Left cardiac atrium (tissue), 4 donors: ENCODE measurements at regions not wholly inside any gene's neighbourhood (a gene's known extent, or its start where the extent isn't known, plus 50 kb on each side); places are given as distances from the start of the nearest gene placed in this dataset.
"Not testable (repeated sequence)": the region's sequence is repeated elsewhere in the genome, so short reads cannot be mapped to it uniquely, and the experiment has no call there.

Source experiments
- ATAC-seq, 2 donors: fragments of 200-7000 bp; cut with Tn5 transposase; one replicate each; pipeline ENCODE4 v1.9.1; 2020; ENCODE audit warnings: mild to moderate bottlenecking in 2 of 2, moderate library complexity in 2 of 2
- DNase-seq: peaks from one replicate; pipeline ENCODE4 v3.0.0-alpha.2; 2020
- intact Hi-C, 2 donors: fragments of 100-400 bp; cut with DNase I; formaldehyde crosslinking; loops; one replicate each; pipeline versions ENCODE4 v1.14.1 to v1.15.1; 2022 to 2023
- donor health status: DM: no; HTN: yes; CAD: no.
- donor health status: DM: no; HTN: yes; CAD: no; lungs with severe emphysema.
- donor health status: DM: yes; HTN: yes; CAD: no.
- donor health status: Dilated cardiomyopathy.

GRCh38 chr5:112036206-112036605, 279.2 kb upstream of the NREP start:
- no peak for DNase-seq
- intact Hi-C loops = no loop called here
- no peak for ATAC-seq

GRCh38 chr5:112034421-112034979, 277.5 kb upstream of the NREP start:
- no peak for ATAC-seq
- intact Hi-C loops = no loop called here
- DNase-seq = no peak

GRCh38 chr5:112026879-112027278, 269.9 kb upstream of the NREP start:
- DNase-seq, intact Hi-C loops, ATAC-seq: not testable (repeated sequence)

GRCh38 chr5:112025757-112026156, 268.8 kb upstream of the NREP start:
- DNase-seq = no peak
- intact Hi-C loops = no loop called here
- no peak for ATAC-seq

- DNase-seq (no peak), ATAC-seq (no peak)
- intact Hi-C loops = no loop called here
Observed at GRCh38 chr5:112024769-112025168, 267.8 kb upstream of the NREP start.

GRCh38 chr5:112024221-112024620, 267.2 kb upstream of the NREP start:
- intact Hi-C loops = no loop called here
- ATAC-seq (no peak), DNase-seq (no peak)

GRCh38 chr5:112023766-112024165, 266.8 kb upstream of the NREP start:
- intact Hi-C loops = no loop called here
- ATAC-seq (no peak), DNase-seq (no peak)

GRCh38 chr5:112018846-112019245, 261.9 kb upstream of the NREP start:
- no peak for ATAC-seq
- intact Hi-C loops = no loop called here

GRCh38 chr5:112016980-112017379, 260.0 kb upstream of the NREP start:
- no peak for ATAC-seq
- intact Hi-C loops = no loop called here
- DNase-seq = no peak

More at GRCh38 chr5:112018846-112019245, 261.9 kb upstream of the NREP start:
- no peak for DNase-seq

- DNase-seq (no peak), ATAC-seq (no peak)
- intact Hi-C loops = no loop called here
Observed at GRCh38 chr5:112014783-112015395, 257.9 kb upstream of the NREP start.

GRCh38 chr5:112013660-112014059, 256.7 kb upstream of the NREP start:
- no peak for DNase-seq

GRCh38 chr5:112012104-112012503, 255.1 kb upstream of the NREP start:
- ATAC-seq (no peak), DNase-seq (no peak)
- intact Hi-C loops = no loop called here

More at GRCh38 chr5:112013660-112014059, 256.7 kb upstream of the NREP start:
- ATAC-seq = no peak
- intact Hi-C loops = no loop called here

GRCh38 chr5:112010475-112010874, 253.5 kb upstream of the NREP start:
- intact Hi-C loops = no loop called here
- no peak for ATAC-seq

GRCh38 chr5:112006721-112007120, 249.7 kb upstream of the NREP start:
- ATAC-seq (no peak), DNase-seq (no peak)
- intact Hi-C loops = no loop called here

More at GRCh38 chr5:112010475-112010874, 253.5 kb upstream of the NREP start:
- DNase-seq = no peak

- peak in 1 of 2 donors; percentile 44 for ATAC-seq
- no peak for DNase-seq
- intact Hi-C loops = no loop called here
Observed at GRCh38 chr5:112005623-112005930, 248.6 kb upstream of the NREP start.

- DNase-seq (no peak), ATAC-seq (peak in 1 of 2 donors; percentile 19)
- intact Hi-C loops = no loop called here
Observed at GRCh38 chr5:112004867-112005622, 248.1 kb upstream of the NREP start.

GRCh38 chr5:112002376-112002775, 245.4 kb upstream of the NREP start:
- ATAC-seq = no peak
- no peak for DNase-seq
- intact Hi-C loops = no loop called here

- no peak for ATAC-seq
- intact Hi-C loops = no loop called here
- no peak for DNase-seq
Observed at GRCh38 chr5:111999286-111999685, 242.3 kb upstream of the NREP start.

GRCh38 chr5:111998871-111999270, 241.9 kb upstream of the NREP start:
- ATAC-seq (peak in 1 of 2 donors; percentile 30), DNase-seq (no peak)
- intact Hi-C loops = no loop called here

GRCh38 chr5:111997711-111998110, 240.7 kb upstream of the NREP start:
- no peak for DNase-seq
- peak in 1 of 2 donors; percentile 95 for ATAC-seq
- intact Hi-C loops = no loop called here

GRCh38 chr5:111997308-111997707, 240.3 kb upstream of the NREP start:
- ATAC-seq (peak in 1 of 2 donors; percentile 41), DNase-seq (no peak)
- intact Hi-C loops = no loop called here
